ENCODE measurements at regions not wholly inside any gene's neighbourhood (a gene's known extent, or its start where the extent isn't known, plus 50 kb on each side); places are given as distances from the start of the nearest gene placed in this dataset.

GRCh38 chr7:113548561-113548960 is 370.2 kb downstream of the PPP1R3A start:
- TF ChIP-seq, protein P1, sequence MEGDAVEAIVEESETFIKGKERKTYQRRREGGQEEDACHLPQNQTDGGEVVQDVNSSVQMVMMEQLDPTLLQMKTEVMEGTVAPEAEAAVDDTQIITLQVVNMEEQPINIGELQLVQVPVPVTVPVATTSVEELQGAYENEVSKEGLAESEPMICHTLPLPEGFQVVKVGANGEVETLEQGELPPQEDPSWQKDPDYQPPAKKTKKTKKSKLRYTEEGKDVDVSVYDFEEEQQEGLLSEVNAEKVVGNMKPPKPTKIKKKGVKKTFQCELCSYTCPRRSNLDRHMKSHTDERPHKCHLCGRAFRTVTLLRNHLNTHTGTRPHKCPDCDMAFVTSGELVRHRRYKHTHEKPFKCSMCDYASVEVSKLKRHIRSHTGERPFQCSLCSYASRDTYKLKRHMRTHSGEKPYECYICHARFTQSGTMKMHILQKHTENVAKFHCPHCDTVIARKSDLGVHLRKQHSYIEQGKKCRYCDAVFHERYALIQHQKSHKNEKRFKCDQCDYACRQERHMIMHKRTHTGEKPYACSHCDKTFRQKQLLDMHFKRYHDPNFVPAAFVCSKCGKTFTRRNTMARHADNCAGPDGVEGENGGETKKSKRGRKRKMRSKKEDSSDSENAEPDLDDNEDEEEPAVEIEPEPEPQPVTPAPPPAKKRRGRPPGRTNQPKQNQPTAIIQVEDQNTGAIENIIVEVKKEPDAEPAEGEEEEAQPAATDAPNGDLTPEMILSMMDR (IDR thresholded peaks at IDR 0.05) = no peak
- TF ChIP-seq EZH2phosphoT487 (IDR thresholded peaks at IDR 0.05) (no peak), EZH2 (IDR thresholded peaks at IDR 0.05) (no peak)
